ENCODE measurements at regions not wholly inside any gene's neighbourhood (a gene's known extent, or its start where the extent isn't known, plus 50 kb on each side); places are given as distances from the start of the nearest gene placed in this dataset.

DNA sequence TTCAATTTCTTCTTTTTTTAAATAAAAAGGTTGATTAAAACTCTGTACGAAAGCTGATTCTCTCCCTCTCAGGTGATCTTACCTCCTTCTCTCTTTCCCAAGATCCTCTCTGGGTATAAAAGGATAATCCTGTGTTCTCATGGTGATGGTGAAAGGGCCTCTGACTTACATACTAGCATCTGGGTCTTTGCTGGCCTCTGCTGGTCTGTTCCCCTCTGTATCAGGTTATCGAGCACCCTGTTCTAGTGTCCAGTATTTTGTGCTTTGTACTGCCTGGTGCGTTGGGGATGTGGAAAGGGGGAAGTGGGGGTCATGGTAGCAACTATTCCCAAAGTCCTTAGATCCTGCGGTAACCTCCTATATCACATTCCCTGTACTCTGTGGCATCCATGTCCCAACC is 328.9 kb downstream of the NR2F1-AS1 start:
- TF ChIP-seq, protein P1, sequence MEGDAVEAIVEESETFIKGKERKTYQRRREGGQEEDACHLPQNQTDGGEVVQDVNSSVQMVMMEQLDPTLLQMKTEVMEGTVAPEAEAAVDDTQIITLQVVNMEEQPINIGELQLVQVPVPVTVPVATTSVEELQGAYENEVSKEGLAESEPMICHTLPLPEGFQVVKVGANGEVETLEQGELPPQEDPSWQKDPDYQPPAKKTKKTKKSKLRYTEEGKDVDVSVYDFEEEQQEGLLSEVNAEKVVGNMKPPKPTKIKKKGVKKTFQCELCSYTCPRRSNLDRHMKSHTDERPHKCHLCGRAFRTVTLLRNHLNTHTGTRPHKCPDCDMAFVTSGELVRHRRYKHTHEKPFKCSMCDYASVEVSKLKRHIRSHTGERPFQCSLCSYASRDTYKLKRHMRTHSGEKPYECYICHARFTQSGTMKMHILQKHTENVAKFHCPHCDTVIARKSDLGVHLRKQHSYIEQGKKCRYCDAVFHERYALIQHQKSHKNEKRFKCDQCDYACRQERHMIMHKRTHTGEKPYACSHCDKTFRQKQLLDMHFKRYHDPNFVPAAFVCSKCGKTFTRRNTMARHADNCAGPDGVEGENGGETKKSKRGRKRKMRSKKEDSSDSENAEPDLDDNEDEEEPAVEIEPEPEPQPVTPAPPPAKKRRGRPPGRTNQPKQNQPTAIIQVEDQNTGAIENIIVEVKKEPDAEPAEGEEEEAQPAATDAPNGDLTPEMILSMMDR (IDR thresholded peaks at IDR 0.05): no peak
- TF ChIP-seq POLR2A (IDR thresholded peaks at IDR 0.05) (no peak), EP300 (IDR thresholded peaks at IDR 0.05) (no peak)
